ENCODE measurements at regions not wholly inside any gene's neighbourhood (a gene's known extent, or its start where the extent isn't known, plus 50 kb on each side); places are given as distances from the start of the nearest gene placed in this dataset.

DNA sequence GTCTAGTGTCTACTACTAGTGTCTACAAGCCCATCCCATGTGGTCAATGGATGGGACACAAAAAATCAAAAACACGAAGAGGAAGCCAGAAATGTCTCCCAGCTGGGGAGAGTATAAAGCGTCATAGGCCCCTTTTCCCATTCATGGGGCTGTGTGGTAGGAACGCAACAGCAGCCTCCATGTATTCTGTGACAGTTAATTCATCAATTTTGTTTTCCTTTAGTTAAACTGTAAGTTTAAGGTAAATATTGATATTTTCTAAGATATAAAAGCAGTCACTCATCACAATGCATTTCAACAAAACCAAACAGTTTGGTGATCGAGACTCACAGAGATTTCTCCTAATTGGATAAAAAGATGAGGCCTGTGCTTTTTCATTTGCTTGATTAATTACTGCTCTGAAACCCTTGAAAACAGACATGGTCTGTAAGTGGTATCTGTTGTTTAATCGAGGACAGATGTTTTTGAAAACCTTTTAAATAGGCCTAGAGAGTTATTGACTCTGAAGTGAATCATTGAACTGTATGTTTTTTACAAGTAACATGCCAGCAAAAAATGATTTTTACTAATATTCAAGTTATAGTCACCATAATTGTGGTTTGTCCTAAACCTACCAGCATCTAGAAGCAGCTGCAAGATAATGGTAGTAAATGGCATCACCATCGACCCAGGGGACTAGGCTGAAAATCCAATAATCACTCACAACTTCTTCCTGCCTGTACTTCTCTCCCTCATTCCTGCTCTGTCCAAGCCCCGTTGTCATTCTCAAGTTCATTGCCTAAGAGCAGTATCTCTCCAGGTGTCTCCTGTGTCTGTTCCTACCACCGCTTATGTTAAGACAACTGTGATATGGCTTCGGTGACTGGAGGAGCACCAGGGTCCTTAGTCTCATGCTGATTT lies 87.7 kb upstream of the SHISA3 start:
- no peak overlapping the region for H3K4me3 Mint-ChIP-seq

More for the DNA sequence above, 87.7 kb upstream of the SHISA3 start:
- Histone ChIP-seq H3K23me2 (ENCODE audit: insufficient read length, low read depth, low read length, poor library complexity, severe bottlenecking) (no peaks in the 10 kb centered on the region), H2BK20ac (ENCODE audit: low read depth, low read length, poor library complexity, severe bottlenecking) (no peak overlapping the region), H3K4ac (ENCODE audit: low read depth, low read length) (no peak overlapping the region), H2BK120ac (ENCODE audit: low read depth, low read length, poor library complexity, severe bottlenecking) (no peak overlapping the region), H3K27me3 (ENCODE audit: insufficient read depth, low read length) (no peaks in the 10 kb centered on the region), H2AFZ (ENCODE audit: low read length) (no peak overlapping the region), H2BK15ac (ENCODE audit: low read depth, low read length) (no peak overlapping the region), H2BK5ac (ENCODE audit: insufficient read length, low read length) (no peak overlapping the region), H2AK5ac (ENCODE audit: insufficient read length, low read length) (no peak overlapping the region), H2BK12ac (ENCODE audit: insufficient read length, low read depth, low read length) (no peak overlapping the region), H3K79me1 (ENCODE audit: insufficient read depth, low read depth, low read length, poor library complexity, severe bottlenecking) (no peaks in the 10 kb centered on the region), H3K79me2 (ENCODE audit: insufficient read depth, low read length) (no peaks in the 10 kb centered on the region), H4K8ac (replicated peaks; ENCODE audit: insufficient read length, low read depth, low read length) (no peak overlapping the region), H4K5ac (ENCODE audit: insufficient read length, low read depth, low read length) (no peak overlapping the region), H3K4me1 (ENCODE audit: insufficient read depth, low read length) (peaks cover 8% of the 10 kb centered on the region; the same call in 1 of the 2 replicates), H3K14ac (ENCODE audit: insufficient read depth, low read length) (no peak overlapping the region), H3K27ac (ENCODE audit: insufficient read length, low read depth, low read length) (no peak overlapping the region), H3K23ac (ENCODE audit: insufficient read length, low read depth, low read length) (no peak overlapping the region), H3K4me2 (ENCODE audit: insufficient read depth, insufficient read length, low read length) (no peak overlapping the region), H3K18ac (ENCODE audit: insufficient read length, low read depth, low read length) (no peak overlapping the region), H3K56ac (ENCODE audit: insufficient read length, low read depth, low read length) (no peak overlapping the region), H4K91ac (ENCODE audit: insufficient read length, low read depth, low read length) (no peak overlapping the region), H3K9ac (ENCODE audit: extremely low read depth, insufficient read length, low read length) (no peak overlapping the region), H3T11ph (ENCODE audit: low read length) (no peak overlapping the region), H4K20me1 (ENCODE audit: control insufficient read depth, insufficient read depth, insufficient read length) (no peaks in the 10 kb centered on the region), H3K9me3 (ENCODE audit: control insufficient read depth, low read depth, low read length) (no peaks in the 10 kb centered on the region)
- WGBS (ENCODE audit: extremely low coverage, insufficient read length, low lambda C conversion rate), result no CpG with 5 or more reads among the region's 9 CpGs
- Mint-ChIP-seq H3K27ac (no peak overlapping the region), H3K27me3 (ENCODE audit: low read depth) (peaks cover 8% of the 10 kb centered on the region), H3K9me3 (peaks cover 17 to 18% of the 10 kb centered on the region in 2 experiments), H3K36me3 (ENCODE audit: insufficient read depth in 1 of 3, low read depth in 3 of 3) (peaks cover 12 to 13% (median 13%) of the 10 kb centered on the region in 3 experiments), H3K4me1 (peaks cover 25 to 31% of the 10 kb centered on the region in 2 experiments)
- TF ChIP-seq, protein P1, sequence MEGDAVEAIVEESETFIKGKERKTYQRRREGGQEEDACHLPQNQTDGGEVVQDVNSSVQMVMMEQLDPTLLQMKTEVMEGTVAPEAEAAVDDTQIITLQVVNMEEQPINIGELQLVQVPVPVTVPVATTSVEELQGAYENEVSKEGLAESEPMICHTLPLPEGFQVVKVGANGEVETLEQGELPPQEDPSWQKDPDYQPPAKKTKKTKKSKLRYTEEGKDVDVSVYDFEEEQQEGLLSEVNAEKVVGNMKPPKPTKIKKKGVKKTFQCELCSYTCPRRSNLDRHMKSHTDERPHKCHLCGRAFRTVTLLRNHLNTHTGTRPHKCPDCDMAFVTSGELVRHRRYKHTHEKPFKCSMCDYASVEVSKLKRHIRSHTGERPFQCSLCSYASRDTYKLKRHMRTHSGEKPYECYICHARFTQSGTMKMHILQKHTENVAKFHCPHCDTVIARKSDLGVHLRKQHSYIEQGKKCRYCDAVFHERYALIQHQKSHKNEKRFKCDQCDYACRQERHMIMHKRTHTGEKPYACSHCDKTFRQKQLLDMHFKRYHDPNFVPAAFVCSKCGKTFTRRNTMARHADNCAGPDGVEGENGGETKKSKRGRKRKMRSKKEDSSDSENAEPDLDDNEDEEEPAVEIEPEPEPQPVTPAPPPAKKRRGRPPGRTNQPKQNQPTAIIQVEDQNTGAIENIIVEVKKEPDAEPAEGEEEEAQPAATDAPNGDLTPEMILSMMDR (conservative IDR thresholded peaks at IDR 0.05), result no peak
- DNase-seq, result no peak

Data from H9 (cell line).